ENCODE measurements at regions not wholly inside any gene's neighbourhood (a gene's known extent, or its start where the extent isn't known, plus 50 kb on each side); places are given as distances from the start of the nearest gene placed in this dataset.

- TF ChIP-seq SMC3 (IDR thresholded peaks at IDR 0.05): no peak
- no peak for TF ChIP-seq POLR2A (IDR thresholded peaks at IDR 0.05; ENCODE audit: low read length)
- TF ChIP-seq CTCF (IDR thresholded peaks at IDR 0.05): no peak
- no peak for TF ChIP-seq CHD2 (IDR thresholded peaks at IDR 0.05; ENCODE audit: low read length, partially characterized antibody)
Measured at GRCh38 chr2:182530636-182531035, 103.8 kb upstream of the PDE1A start.
